ENCODE measurements at regions not wholly inside any gene's neighbourhood (a gene's known extent, or its start where the extent isn't known, plus 50 kb on each side); places are given as distances from the start of the nearest gene placed in this dataset.

- TF ChIP-seq POLR2A (IDR thresholded peaks at IDR 0.05; ENCODE audit: low read depth, low read length) (no peak), POLR2AphosphoS5 (IDR thresholded peaks at IDR 0.05; ENCODE audit: low read depth, low read length) (no peak)
These were observed 673.2 kb downstream of the CDH18 start for GRCh38 chr5:19314840-19315239.

Data from GM12892 (cell line).